ENCODE measurements at regions not wholly inside any gene's neighbourhood (a gene's known extent, or its start where the extent isn't known, plus 50 kb on each side); places are given as distances from the start of the nearest gene placed in this dataset.
A peak's percentile ranks its signal among the peaks of the same experiment; 100 is the strongest.

- FAIRE-seq: peak; percentile 69
Measured at GRCh38 chr12:5195244-5195643, 151.6 kb downstream of the KCNA5 start.

GRCh38 chr12:5195691-5196090 lies 152.0 kb downstream of the KCNA5 start:
- DNase-seq (ENCODE audit: low spot score) (no peak), FAIRE-seq (peak; percentile 67)

More at GRCh38 chr12:5195244-5195643, 151.6 kb downstream of the KCNA5 start:
- DNase-seq (ENCODE audit: low spot score): no peak

DNA sequence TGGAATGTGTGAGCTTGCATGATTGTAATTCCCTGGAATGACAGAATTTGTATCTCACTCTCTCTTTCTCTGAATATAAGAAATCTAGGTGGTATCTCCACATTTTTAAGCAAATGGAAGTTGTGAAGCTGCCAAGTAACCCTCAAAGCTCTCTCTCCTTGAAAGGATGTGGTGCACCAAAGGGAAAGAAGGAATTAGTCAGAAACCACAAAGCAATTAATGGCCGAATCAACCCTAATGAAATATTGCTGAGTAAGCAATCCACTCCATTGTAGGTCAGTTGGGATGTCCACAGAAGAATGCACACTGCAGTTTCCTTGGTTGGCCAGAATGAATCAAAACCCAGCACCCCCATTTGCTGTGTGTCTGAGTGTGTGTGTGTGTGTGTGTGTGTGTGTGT lies 153.5 kb downstream of the KCNA5 start:
- FAIRE-seq (peak; percentile 74), DNase-seq (ENCODE audit: low spot score) (peak; percentile 70)

DNA sequence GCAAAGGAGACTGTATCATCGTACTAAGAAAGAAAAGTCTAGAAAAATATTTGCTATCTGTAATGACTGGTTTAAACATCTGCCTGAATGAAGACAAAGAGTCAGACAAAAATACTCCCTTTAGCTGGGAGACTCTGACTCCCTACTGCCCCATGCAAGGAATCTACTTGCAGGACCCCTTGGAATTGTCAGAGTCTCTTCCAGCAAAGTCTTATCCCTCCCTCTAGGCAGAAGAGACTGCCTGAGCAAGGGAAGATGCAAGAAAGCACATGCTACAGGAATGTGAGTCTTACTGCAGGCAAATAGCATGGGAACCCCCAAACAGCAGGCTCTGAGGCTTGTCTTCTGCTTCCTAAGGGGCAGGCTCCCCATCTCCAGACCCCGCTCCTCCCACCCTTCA lies 154.0 kb downstream of the KCNA5 start:
- FAIRE-seq (no peak), DNase-seq (ENCODE audit: low spot score) (no peak)

GRCh38 chr12:5200278-5201087 lies 156.8 kb downstream of the KCNA5 start:
- peak; percentile 88 for FAIRE-seq
- peak; percentile 78 for DNase-seq (ENCODE audit: low spot score)

DNA sequence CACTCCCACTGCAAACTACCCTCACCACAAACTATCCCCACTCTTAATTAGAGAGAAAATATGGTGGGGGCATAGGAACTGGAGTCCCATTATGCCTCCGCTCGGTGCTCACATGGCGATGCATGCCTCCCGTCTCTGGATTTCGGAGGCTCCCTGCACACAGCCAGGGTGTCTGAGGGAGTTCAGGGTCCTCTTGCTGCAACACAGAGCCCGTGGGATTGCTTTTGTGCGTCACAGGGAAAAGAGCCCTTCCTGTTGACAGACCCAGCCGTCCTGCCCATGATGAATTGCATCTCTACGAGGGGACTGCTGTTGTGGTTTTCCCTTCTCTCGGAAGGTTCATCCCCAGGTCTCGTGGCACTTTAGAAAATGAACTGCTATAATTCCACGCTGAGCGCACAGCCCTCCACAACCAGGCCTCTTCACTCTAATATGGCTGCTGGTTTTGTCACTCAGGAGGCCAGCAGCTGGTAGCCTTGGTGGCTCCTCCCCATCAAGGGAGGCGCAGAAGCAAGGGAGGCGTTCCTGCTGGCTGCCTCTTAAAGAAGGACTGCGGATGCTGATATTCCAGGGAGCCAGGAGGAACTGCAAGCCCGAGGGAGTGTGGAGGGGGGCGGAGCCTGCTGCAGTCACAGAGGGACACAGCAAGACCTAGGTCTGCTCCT lies 158.0 kb downstream of the KCNA5 start:
- FAIRE-seq: no peak

GRCh38 chr12:5203274-5203673 lies 159.6 kb downstream of the KCNA5 start:
- FAIRE-seq (no peak), DNase-seq (ENCODE audit: low spot score) (no peak)

More for the DNA sequence above, 158.0 kb downstream of the KCNA5 start:
- no peak for DNase-seq (ENCODE audit: low spot score)

- DNase-seq (ENCODE audit: low spot score): no peak
- no peak for FAIRE-seq
Measured at GRCh38 chr12:5203720-5204119, 160.0 kb downstream of the KCNA5 start.

DNA sequence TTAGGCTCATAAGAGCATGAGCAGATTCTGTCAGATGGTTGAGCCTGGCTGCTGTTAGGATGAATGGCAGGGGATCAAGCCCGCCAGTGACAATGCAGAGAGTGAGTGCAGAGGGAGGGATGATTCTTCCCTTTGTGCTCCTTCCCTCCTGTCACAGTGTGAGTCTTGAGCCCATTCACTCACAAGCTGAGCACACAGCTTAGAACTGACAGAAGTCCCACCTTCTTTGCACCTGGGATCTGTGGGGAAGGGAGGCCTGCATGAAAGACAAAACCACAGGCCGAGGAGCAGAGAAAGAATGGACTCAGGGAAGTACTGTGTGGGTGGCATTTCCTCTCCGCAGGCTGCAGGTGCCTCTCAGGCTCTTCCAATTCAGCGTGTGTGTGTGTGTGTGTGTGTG lies 160.6 kb downstream of the KCNA5 start:
- peak; percentile 53 for DNase-seq (ENCODE audit: low spot score)
- peak; percentile 95 for FAIRE-seq

GRCh38 chr12:5204831-5205230 lies 161.2 kb downstream of the KCNA5 start:
- DNase-seq (ENCODE audit: low spot score): no peak
- no peak for FAIRE-seq

- FAIRE-seq (no peak), DNase-seq (ENCODE audit: low spot score) (no peak)
Measured at GRCh38 chr12:5206401-5207175, 162.9 kb downstream of the KCNA5 start.

GRCh38 chr12:5210179-5210922 lies 166.7 kb downstream of the KCNA5 start:
- DNase-seq (ENCODE audit: low spot score) (no peak), FAIRE-seq (no peak)

- DNase-seq (ENCODE audit: low spot score): no peak
- no peak for FAIRE-seq
Measured at GRCh38 chr12:5210923-5211290, 167.2 kb downstream of the KCNA5 start.

- FAIRE-seq: no peak
- DNase-seq (ENCODE audit: low spot score): no peak
Measured at GRCh38 chr12:5213336-5213735, 169.7 kb downstream of the KCNA5 start.

GRCh38 chr12:5213990-5214389 lies 170.3 kb downstream of the KCNA5 start:
- FAIRE-seq (peak; percentile 20), DNase-seq (ENCODE audit: low spot score) (no peak)

DNA sequence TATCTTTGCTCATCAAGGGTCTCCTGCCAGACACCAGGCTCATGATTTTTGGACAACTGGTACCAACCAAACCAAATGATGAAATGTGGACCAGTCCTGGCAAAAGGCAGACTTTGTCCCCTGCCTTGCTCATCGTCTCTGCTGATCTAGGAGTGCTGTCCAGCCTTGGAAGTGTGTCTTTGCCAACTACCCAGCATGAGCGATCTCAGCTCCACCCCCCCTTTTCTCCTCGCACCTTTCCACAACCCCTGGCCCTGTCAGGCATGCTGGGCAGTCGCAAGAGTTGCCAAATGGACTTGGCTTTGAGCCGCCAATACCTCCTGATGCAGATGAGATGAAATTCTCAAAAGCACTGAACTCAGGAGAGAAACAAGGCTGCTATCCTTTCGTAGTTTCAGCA lies 174.3 kb downstream of the KCNA5 start:
- DNase-seq (ENCODE audit: low spot score) (no peak), FAIRE-seq (peak; percentile 17)

GRCh38 chr12:5220099-5220498 lies 176.4 kb downstream of the KCNA5 start:
- DNase-seq (ENCODE audit: low spot score) (no peak), FAIRE-seq (no peak)

DNA sequence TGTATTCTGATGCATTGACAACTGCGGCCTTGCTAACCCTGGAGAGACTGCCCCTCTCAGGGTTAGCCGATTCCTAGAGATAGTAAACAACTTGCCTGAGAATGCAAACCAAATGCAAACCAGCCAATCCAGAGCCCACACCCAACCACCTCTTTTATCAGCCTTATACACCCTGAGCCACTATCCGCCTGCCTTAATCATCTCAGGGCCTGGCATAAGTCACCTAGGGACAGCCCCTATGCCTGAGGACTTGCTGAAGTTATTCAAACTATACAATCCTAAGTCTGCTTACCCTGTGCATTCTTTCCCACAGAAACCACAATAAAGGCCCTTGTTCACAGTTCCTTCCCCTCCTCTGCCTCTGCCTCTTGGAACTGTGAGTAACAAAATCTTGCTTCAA lies 177.2 kb downstream of the KCNA5 start:
- DNase-seq (ENCODE audit: low spot score) (peak; percentile 58), FAIRE-seq (no peak)

DNA sequence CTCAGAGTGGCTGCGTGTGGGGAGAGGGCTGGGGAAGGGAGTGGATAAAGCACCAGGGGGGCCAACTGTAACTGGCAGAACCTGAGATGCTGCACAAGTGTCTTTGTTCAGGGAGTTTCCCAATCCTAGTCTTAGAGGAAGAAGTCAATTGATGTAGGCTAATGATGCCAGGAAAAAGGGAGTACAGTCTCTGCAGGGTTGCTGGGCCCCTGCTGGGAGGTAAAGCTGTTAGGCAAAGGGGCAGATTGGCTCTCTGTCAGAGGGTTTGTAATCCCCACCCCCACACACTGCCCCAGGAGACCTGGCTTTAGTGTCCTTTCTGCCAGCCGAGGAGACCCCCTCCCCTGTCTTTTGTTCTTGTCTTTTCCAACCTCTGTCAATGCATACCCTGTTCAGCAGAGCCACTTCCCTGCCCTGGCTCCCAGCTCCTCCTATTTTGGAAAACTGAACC lies 178.4 kb downstream of the KCNA5 start:
- no peak for FAIRE-seq
- no peak for DNase-seq (ENCODE audit: low spot score)

- FAIRE-seq: peak; percentile 58
Measured at GRCh38 chr12:5222729-5223128, 179.1 kb downstream of the KCNA5 start.

DNA sequence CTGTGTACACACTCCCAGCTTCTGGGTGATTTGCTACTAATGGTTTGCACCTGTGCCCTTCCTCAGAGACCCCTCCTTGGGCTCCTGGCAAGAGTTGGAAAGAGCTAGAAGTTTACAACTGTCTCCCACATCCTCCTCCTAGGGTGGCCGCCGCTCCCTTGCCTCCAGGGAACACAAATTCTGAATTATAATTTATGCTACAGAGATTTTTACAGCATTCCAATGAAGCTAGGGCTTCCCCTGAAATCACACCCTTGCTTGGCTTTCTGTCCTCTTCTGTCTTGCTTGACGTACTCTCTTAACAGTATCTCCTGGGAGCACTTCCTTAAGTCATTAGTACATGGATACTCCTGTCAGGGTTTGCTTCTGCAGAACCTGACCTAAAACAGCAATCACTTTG lies 180.2 kb downstream of the KCNA5 start:
- no peak for FAIRE-seq
- no peak for DNase-seq (ENCODE audit: low spot score)

More at GRCh38 chr12:5222729-5223128, 179.1 kb downstream of the KCNA5 start:
- DNase-seq (ENCODE audit: low spot score): no peak
